ENCODE measurements at regions not wholly inside any gene's neighbourhood (a gene's known extent, or its start where the extent isn't known, plus 50 kb on each side); places are given as distances from the start of the nearest gene placed in this dataset.

DNA sequence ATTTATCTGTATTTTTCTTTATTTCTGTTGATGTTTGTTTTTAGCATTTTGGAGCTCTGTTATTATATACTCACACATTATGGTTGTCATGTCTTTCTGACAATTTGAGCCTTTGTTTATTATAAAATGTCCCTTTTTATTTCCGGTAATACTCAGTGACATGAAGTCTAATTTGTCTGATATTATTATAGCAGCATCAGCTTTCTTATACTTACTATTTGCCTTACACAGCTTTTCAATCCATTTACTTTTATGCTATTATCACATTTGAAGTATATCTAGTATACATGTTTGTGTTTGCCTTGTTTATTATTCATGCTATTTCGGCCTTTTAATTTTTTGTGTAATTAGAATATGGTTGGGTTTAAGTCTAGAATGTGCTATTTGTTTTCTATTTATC lies 430.6 kb upstream of the FANCL start:
- no peak for DNase-seq

DNA sequence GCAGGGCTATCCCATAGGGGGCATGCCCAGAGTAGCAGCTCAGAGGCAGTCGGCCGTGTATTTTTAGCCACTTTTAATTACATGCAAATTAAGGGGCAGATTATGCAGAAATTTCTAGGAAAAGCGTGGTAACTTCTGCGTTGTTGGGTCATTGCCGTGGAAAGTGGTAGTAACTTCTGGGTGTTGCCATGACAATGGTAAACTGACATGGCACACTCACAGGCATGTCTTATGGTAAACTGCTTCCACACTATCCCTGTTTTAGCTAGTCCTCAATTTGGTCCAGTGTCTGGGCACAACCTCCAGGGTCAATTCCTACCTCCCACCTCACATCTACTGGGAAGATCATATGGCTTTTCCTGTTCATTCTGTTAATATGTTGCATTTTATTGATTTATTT lies 428.9 kb upstream of the FANCL start:
- DNase-seq = no peak

DNA sequence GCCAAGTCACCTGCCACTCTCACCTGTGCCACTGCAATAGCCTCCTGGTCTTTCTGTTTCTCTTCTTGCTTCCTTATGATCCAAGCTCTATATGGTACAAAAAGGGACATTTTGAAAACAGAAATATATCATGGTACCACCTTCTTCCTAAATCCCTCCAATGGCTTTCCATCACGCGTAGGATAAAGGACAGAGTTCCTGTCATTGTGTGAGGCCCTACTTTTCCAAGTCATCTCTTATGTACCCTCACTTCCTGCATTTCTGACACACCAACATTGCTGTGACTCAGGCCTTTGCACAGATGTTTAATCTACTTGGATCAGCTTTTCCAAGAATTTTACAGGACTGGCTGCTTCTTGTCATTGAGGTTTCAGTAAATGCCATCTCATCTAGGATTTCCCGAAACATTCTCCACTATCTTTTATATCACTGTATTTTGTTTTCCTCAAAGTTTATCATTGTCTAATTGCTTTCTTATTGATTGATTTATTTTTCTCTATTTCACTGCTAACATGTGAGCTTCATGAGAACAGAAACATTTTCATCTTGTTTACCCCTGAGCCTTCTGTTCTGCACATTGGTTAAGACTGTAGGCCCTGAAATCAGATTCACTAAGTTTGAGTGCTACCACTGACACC lies 426.1 kb upstream of the FANCL start:
- DNase-seq = no peak

- no peak for DNase-seq
These were observed 425.3 kb upstream of the FANCL start for GRCh38 chr2:58666323-58666970.

DNA sequence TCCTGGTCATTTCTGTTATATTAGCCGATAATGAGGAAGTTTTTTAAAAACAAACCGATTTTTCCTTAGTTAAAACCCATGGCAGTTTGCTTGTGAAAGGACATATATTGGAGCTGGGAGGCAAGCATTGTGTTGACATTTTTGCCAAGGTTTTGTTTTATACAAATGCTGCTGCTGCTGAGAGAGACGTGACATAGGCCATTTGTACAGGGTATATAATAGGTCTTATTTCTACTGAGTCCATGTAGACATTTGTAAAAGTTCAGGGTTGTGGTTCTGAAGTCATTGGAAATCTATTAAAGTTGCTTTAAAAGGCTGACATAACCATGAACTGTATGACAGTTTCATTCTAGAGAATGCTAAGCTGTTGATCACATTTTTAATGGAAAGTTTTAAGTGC lies 424.0 kb upstream of the FANCL start:
- DNase-seq = no peak

- DNase-seq = no peak
These were observed 423.5 kb upstream of the FANCL start for GRCh38 chr2:58664523-58665151.

DNA sequence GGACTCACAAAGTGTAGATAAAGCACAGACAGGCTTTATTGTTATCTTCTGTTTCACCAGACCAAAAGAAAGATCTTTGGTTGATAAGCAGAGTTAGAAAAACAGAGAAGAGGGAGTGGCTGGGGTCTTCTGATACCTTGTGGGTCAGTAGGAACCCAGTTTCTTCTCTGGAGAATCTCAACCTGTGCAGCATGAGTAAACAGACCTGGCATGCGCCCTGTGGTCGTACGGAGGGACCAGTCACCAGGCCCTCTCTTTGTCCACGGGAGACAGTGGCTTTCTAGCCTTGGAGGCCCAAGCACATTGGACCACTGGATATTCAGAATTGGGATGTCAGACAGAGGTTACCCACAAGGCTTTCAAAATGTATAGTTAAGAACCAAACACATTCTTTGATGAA lies 418.9 kb upstream of the FANCL start:
- DNase-seq = no peak

DNA sequence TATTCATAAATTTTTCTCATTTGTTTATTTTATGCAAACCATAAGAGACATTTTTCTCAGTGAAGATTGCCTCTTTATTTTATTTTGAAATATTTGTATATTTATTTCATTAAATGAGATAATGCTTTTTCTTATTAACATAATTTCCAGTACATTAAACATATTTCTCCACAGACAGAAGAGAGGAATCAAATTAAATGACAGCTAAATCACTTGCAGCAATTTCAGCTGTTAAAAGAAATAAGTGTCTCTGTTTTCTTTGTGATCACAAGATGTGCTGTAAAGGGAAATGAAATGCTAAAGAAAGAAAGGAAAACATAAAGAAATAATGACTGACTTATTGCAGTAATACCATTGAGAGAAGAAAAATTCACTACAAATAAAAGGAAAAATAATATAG lies 414.0 kb upstream of the FANCL start:
- no peak for DNase-seq

- DNase-seq = no peak
These were observed 410.8 kb upstream of the FANCL start for GRCh38 chr2:58651930-58652329.

- DNase-seq = no peak
These were observed 409.7 kb upstream of the FANCL start for GRCh38 chr2:58650781-58651180.

DNA sequence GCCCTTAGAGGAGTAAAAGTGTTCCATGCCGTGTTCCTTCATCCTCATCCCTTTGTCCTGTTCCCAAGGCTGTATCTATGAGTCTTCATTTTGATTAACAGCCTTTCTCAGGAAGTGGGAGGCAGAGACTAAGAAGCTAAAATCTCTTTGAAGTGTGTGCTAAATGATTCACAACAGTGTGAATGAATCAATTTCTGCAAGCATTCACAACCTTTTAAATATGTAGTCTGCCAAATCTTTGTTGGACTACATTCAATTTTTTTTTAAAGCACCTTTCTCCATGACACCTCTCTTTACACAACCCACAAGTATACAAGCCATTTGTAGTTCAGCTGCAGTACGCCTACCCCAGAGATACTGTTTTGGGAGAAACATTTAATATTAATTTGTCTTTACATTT lies 408.6 kb upstream of the FANCL start:
- no peak for DNase-seq

- no peak for DNase-seq
These were observed 403.9 kb upstream of the FANCL start for GRCh38 chr2:58645017-58645416.

DNA sequence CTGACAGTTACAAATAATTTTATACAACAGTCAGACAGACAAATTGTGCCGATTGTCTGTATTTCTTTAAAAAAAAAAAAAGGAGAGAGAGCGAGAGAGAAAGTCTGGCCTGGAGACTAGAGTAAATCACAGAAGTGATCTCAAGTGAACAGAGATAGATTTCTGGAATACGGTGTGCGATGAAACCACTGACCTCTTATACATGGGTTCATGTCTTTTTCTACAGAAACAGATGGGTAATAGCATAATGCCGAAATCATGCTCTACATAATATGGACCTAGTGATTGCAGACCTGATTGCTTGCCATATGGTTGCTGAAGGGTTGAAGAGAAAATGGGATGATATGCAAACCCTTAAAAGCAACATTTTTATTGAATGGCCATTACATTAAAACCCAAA lies 403.3 kb upstream of the FANCL start:
- DNase-seq = no peak

DNA sequence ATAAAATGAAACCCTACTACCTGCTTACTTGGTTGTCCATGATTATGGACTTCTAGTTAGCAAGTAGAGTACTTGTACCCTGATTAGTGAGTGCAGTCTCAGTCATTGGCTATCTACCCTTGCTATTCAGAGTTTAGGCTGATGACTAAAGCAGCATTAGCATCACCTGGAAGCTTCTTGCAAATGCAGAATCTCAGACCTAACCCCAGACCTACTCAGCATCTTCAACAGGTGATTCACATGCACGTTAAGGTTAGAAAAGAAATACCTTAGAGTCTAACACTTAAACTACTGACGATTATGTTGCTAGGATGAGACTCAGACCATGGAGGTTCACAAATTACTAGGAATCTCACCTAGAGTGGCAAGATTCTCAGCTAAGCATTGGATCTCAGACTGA lies 399.9 kb upstream of the FANCL start:
- no peak for DNase-seq

DNA sequence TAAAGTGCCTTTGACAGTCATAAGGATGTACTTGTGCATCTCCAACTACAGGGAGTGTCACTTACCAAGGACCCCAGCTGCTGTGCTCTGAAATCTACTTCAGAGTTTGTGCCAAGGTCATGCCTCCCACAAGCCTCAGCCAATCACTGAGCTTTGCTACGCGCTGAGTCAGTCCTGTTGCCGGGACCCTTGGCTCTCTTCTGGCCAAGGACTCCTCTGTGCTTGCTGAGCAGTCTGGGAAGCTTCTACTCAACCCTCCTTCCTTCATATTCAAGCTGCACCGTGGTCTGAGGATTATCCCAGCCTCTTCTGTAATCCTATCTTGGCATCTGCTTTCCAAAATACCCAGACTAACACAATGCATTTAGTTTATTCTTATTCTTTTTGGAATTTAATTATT lies 398.9 kb upstream of the FANCL start:
- no peak for DNase-seq

DNA sequence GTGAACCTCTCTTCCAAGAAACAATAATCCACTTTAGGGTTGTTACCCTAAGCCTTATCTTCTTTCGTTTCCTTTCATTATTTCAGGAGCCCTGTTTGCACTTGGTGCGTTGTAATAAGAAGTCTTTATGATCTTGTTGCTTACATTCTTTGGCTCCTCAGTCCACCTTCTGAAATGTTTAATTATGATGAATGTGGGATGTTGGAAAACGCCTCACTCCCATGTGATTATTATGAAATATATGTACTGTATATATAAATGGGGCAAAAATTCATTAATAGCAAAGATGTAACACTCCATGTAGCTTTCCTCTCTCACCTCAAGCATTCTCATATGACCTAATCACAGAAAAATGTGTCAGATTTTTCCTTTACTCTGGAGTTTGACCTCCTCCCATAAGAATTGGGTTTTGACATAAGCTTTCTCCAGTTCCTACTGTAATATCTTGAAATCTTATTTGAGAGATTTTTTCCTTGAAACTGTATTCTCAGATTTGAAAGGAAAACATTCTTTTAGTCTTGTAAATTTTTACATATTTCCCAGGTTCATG lies 397.2 kb upstream of the FANCL start:
- DNase-seq = no peak

DNA sequence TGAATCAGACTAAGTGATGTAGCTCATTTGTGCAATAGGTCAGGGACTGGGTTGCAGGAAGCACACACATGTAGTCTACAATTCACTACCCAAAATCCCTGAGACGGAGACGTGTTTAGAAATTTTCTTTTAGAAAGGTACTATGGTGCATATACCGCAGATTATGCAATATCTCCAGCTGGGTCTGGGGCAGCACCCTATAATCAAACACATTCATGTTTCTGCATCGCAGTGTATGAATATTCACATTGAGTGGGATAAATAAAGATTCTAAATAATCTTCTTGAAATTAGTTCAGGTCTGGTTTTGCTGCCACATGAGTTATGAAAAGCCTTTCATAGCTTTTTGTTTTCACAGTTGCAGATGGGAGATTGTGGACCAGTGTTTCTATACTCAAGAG lies 395.7 kb upstream of the FANCL start:
- DNase-seq = no peak

DNA sequence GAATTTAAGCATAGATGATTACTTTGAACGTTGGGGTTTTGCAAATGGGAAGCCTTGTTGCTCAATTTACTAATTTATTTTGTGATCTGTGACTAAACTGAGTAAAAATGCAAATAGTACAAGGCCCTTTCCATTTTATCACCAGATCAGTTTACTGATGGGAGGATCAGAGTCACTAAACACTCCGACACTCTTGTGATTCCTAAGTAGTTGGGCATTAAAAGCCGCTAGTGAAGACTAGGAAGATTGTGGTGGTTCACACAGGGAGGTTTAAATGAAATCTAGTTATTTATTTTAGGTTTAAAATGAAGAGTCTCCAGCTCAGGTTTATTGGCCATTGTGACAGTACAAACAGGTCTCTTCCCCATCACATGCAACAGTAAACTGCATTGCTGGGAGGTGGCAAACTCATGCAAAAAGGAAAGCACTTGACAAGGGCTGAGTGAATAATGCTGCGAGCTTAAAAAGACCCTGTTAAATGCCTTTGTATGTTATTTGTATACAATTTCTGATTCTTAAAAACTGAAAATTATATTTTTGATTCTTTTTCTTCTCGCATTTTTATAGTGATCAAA lies 394.8 kb upstream of the FANCL start:
- DNase-seq = no peak

- DNase-seq = no peak
These were observed 393.7 kb upstream of the FANCL start for GRCh38 chr2:58634653-58635370.

- no peak for DNase-seq
These were observed 392.7 kb upstream of the FANCL start for GRCh38 chr2:58633613-58634365.

- DNase-seq = no peak
These were observed 390.9 kb upstream of the FANCL start for GRCh38 chr2:58631986-58632385.

GRCh38 chr2:58629545-58630119 lies 388.5 kb upstream of the FANCL start:
- no peak for DNase-seq

All from Kasumi-1 (cell line).